Immature natural killer cell (primary cell): ENCODE measurements at regions not wholly inside any gene's neighbourhood (a gene's known extent, or its start where the extent isn't known, plus 50 kb on each side); places are given as distances from the start of the nearest gene placed in this dataset.

Experiments used
- DNase-seq, 3 donors: peaks; one replicate each; pipeline ENCODE4 v3.0.0; 2022; ENCODE audit warnings: mixed read lengths in 1 of 3
- H3K27ac Mint-ChIP-seq, 6 donors: one replicate each; pipeline ENCODE4 v1.8.0; 2020; ENCODE audit warnings: mixed read lengths in 6 of 6, mild to moderate bottlenecking in 5 of 6, inconsistent platforms in 4 of 6, moderate library complexity in 3 of 6
- H3K27me3 Mint-ChIP-seq, 3 donors: one replicate each; pipeline ENCODE4 v1.8.0; 2020 to 2021; ENCODE audit warnings: low read depth in 3 of 3, mild to moderate bottlenecking in 3 of 3, mixed read lengths in 3 of 3, moderate library complexity in 3 of 3, inconsistent platforms in 1 of 3
- H3K36me3 Mint-ChIP-seq, 3 donors: one replicate each; pipeline ENCODE4 v1.8.0; 2020; ENCODE audit warnings: mixed read lengths in 3 of 3, inconsistent platforms in 2 of 3, mild to moderate bottlenecking in 2 of 3
- H3K4me1 Mint-ChIP-seq, 2 donors: one replicate each; pipeline ENCODE4 v1.8.0; 2020; ENCODE audit warnings: inconsistent platforms in 2 of 2, mild to moderate bottlenecking in 2 of 2, mixed read lengths in 2 of 2, moderate library complexity in 1 of 2
- H3K4me3 Mint-ChIP-seq, 5 donors: one replicate each; pipeline ENCODE4 v1.8.0; 2020; ENCODE audit warnings: mild to moderate bottlenecking in 5 of 5, mixed read lengths in 5 of 5, inconsistent platforms in 3 of 5, moderate library complexity in 3 of 5
- H3K9me3 Mint-ChIP-seq, 6 donors: one replicate each; pipeline ENCODE4 v1.8.0; 2020; ENCODE audit warnings: mild to moderate bottlenecking in 6 of 6, mixed read lengths in 6 of 6, inconsistent platforms in 4 of 6, moderate library complexity in 3 of 6

DNA sequence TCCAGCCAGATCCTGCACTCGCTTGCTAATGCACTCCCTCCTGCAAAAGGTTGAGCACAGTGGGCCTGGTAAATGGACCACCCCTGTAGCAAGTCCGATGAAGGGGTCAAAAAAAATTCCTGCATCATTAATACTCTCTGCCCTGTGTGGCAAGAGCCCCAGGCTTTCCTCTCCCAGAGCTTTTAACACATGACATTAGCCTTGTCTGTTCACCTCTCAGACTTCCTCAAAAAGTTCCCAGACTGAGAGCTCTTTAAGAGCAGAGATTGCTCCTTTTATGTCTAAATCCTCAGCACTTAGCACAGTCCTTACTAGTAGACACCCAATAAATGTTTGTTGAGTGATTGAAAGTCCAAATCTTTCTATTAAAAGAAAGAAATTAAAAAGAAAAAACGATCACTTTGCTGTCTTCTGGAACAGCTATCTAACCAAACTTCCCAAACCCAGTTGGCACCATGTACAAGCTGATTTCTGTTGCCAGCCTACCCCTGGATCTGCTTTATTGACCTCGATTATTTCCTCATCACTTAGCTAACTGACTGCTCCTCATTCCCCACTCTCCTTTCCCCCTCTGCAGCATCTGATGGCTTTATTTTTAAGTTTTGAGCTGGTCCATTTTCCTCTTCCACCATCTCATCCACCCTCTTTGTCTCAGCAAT is 209.8 kb downstream of the ENC1 start:
- Mint-ChIP-seq H3K27me3 (peaks cover 3 to 9% (median 5%) of the 10 kb centered on the region in 3 donors), H3K9me3 (peaks cover 0 to 3% (median 0%) of the 10 kb centered on the region in 6 donors), H3K36me3 (no peaks in the 10 kb centered on the region), H3K4me3 (no peak overlapping the region), H3K27ac (no peak overlapping the region), H3K4me1 (peaks cover 4 to 6% of the 10 kb centered on the region in 2 donors)
- DNase-seq: no peak

DNA sequence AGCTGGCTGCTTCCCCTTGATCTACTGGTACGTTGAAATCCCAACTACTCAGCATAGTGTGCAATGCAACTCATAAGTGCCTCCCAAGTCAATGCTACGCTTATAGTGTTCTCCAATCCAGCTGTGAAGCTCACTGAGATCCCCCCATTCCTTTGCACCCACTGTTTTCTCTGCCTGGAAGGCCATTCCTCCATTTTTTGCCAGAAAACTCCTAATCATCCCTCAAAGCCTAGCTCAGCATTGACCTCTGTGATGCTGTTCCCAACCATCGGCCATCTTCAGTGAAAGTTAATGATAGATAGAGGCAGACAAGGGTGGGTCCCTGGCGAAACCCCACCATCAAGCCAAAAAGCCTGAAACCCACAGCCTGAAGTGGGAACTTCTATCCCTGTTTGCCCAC is 211.0 kb downstream of the ENC1 start:
- H3K27me3 Mint-ChIP-seq: peaks cover 0 to 8% (median 6%) of the 10 kb centered on the region in 3 donors
- peak overlapping the region in 1 of 6 donors; percentile 65 for H3K27ac Mint-ChIP-seq
- peaks cover 4 to 6% of the 10 kb centered on the region in 2 donors for H3K4me1 Mint-ChIP-seq
- no peaks in the 10 kb centered on the region for H3K36me3 Mint-ChIP-seq
- no peak overlapping the region for H3K4me3 Mint-ChIP-seq
- peaks cover 0 to 3% (median 0%) of the 10 kb centered on the region in 6 donors for H3K9me3 Mint-ChIP-seq
- DNase-seq: no peak

DNA sequence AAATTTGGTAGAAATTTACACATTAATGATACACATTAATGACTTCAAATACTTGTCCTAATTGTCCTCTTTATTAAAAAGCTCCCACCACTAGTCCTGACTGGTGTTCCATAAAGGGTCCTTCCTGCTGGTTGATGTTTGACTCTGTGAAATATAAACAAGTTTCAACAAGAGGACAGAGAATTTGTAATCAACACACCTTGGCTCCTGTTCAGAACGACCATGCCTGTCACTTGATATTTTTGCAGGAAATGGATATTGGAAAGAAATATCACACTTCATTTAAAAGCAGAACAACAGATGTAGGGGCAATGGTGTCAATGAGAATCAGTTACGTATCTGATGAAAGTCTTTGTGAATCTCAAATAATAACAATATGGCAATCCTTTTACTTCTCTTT is 211.7 kb downstream of the ENC1 start:
- no peak for DNase-seq
- Mint-ChIP-seq H3K4me3 (no peak overlapping the region), H3K27me3 (peaks cover 0 to 8% (median 6%) of the 10 kb centered on the region in 3 donors), H3K9me3 (peaks cover 0 to 3% (median 0%) of the 10 kb centered on the region in 6 donors), H3K4me1 (peaks cover 4 to 6% of the 10 kb centered on the region in 2 donors), H3K27ac (no peak overlapping the region), H3K36me3 (no peaks in the 10 kb centered on the region)

DNA sequence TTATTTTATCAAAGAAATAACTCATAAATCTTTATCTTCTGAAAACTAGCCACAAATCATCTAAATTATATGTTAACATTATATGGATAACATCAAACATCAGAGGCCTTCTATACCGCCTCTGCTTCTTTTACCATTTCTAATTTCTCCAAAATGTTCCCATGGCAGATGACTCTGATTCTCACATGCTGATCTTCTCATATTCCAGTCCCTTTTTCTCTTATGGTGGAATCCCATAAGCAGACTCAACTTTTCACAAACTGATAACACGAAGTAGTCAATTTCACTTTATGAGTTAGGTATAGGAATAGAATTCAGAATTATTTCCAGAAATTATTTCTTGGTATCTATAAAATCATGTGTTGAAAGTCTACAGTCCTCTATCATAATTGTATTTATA is 212.3 kb downstream of the ENC1 start:
- no peak for DNase-seq
- H3K27ac Mint-ChIP-seq: no peak overlapping the region
- peaks cover 0 to under 1% (median 0%) of the 10 kb centered on the region in 3 donors for H3K36me3 Mint-ChIP-seq
- no peak overlapping the region for H3K4me3 Mint-ChIP-seq
- H3K27me3 Mint-ChIP-seq: peaks cover 0 to 8% (median 4%) of the 10 kb centered on the region in 3 donors
- H3K9me3 Mint-ChIP-seq: peaks cover 0 to 3% (median 0%) of the 10 kb centered on the region in 6 donors
- H3K4me1 Mint-ChIP-seq: peaks cover 1% of the 10 kb centered on the region in 2 donors

DNA sequence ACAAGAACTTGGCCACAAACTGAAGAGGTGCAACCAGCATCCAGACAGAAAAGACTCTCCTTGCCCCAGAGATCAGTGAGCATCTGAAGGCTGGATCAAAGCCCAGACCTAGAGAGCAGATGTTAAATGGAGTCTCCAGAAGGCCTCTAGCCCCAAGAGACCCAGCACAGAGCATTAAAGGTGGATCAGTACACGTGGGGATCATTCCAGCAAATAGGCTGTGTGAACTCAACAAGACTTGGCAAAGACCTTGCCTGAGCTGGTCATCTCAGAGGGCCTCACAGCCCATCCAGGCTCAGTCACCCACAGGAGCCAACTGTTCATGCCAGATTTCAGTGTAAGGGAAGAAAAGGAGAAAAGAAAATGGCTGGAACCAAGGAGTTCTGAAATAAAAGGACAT is 214.0 kb downstream of the ENC1 start:
- Mint-ChIP-seq H3K36me3 (peaks cover 0 to 3% (median 0%) of the 10 kb centered on the region in 3 donors), H3K4me1 (no peaks in the 10 kb centered on the region), H3K4me3 (no peak overlapping the region), H3K27ac (no peak overlapping the region), H3K27me3 (peaks cover 0 to 9% (median 6%) of the 10 kb centered on the region in 3 donors), H3K9me3 (peaks cover 0 to 3% (median 0%) of the 10 kb centered on the region in 6 donors)
- DNase-seq: no peak

DNA sequence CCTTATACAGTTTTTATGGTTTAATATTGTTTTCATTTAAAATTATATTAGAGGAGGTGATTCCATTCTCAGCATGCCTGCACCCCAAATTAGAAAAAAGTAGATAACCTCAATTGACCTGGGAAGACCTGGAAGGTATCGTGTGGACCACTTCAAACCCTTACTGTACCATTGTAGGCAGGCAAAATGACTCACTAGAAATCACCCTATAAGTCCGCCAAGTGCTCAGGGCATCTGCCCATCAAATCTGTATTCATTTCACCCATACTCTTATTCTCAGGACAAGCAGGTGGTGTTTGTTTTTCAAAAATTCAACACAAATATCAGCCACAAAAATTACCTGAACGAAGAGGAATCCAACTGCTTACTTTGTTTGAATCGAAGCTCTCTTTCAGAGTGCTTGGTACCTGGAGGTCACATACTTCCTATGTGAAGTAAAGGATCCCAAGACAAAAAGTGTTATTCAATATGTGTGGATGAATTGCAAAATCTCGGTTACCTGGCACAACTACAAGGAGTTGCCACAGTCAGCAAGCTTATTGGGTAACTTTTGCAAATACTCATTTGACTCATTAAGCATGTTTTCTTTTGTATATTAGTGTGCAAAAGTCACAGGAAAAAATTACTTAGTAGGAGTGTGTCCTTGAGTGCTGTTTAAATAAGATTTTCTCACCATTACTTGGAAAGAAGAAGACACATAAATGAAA is 216.2 kb downstream of the ENC1 start:
- DNase-seq: no peak
- Mint-ChIP-seq H3K9me3 (peaks cover 0 to 2% (median 0%) of the 10 kb centered on the region in 6 donors), H3K27ac (no peak overlapping the region), H3K4me3 (no peak overlapping the region), H3K4me1 (no peaks in the 10 kb centered on the region), H3K36me3 (peaks cover 0 to 3% (median 0%) of the 10 kb centered on the region in 3 donors), H3K27me3 (peaks cover 0 to 6% (median 4%) of the 10 kb centered on the region in 3 donors)

DNA sequence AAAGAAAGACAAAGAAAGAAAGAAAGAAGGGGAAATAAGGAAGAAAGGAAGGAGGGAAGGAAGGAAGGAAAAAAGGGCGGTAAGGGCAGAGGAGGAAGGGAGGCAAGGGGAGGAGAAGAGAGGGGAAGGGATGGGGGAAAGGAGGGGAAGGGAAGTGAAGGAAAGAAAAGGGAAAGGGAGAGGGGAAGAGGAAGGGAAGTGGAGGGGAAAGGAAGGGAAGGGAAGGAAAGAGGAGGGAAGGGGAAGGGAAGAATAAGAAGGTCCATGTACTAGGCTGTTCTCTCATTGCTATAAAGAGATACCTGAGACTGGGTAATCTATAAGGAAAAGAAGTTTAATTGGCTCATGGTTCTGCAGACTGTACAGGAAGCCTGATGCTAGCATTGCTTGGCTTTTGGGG is 217.1 kb downstream of the ENC1 start:
- H3K4me3 Mint-ChIP-seq: no peak overlapping the region
- H3K27ac Mint-ChIP-seq: no peak overlapping the region
- peaks cover 4 to 5% (median 4%) of the 10 kb centered on the region in 3 donors for H3K27me3 Mint-ChIP-seq
- no peak for DNase-seq
- H3K36me3 Mint-ChIP-seq: peaks cover 0 to 3% (median 0%) of the 10 kb centered on the region in 3 donors
- no peaks in the 10 kb centered on the region for H3K4me1 Mint-ChIP-seq
- H3K9me3 Mint-ChIP-seq: peaks cover 0 to 2% (median 0%) of the 10 kb centered on the region in 6 donors

DNA sequence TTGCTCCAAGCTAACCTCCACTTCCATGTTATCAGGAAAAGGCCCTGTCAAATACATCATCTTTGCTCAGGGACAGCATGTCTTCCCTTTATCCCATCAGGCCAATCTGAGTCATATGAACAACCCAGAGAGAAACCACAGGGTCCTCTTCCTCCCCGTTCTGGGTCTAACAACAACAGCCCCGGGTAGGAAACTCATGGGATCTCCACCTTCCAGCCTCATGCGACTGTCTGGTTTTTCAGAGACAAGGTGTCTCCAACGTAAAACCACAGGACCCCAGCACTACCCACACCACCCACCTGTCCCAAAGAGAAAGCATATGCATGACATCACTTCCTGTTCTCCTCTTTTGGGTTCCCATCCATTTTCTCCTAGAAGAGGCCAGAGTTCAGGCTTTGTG is 217.9 kb downstream of the ENC1 start:
- no peak overlapping the region for H3K4me3 Mint-ChIP-seq
- DNase-seq: no peak
- H3K36me3 Mint-ChIP-seq: peaks cover 0 to 3% (median 0%) of the 10 kb centered on the region in 3 donors
- peaks cover 4 to 5% (median 4%) of the 10 kb centered on the region in 3 donors for H3K27me3 Mint-ChIP-seq
- H3K9me3 Mint-ChIP-seq: no peaks in the 10 kb centered on the region
- H3K27ac Mint-ChIP-seq: no peak overlapping the region
- no peaks in the 10 kb centered on the region for H3K4me1 Mint-ChIP-seq

DNA sequence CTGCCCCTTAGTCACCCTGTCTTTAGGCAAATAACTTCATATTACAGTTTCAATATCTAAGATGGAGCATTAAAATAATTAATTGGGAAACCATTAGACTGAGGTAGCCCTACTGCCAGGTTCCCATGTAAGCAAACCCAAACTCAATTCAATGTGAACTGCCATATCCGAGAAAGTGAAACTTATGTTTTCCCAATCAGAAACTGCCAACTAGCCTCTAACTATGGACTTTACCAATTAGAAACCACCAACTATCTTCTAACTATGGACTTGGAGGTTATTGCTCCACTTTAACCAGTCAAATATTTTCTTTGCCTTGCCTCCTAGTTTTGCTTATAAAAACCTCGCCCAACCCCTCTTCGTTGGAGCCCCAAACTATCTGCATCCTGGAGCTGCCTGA is 218.5 kb downstream of the ENC1 start:
- Mint-ChIP-seq H3K36me3 (peaks cover 0 to 3% (median 0%) of the 10 kb centered on the region in 3 donors), H3K27me3 (peaks cover 4 to 5% (median 4%) of the 10 kb centered on the region in 3 donors), H3K27ac (no peak overlapping the region), H3K4me1 (no peaks in the 10 kb centered on the region), H3K4me3 (no peak overlapping the region), H3K9me3 (no peaks in the 10 kb centered on the region)
- no peak for DNase-seq

DNA sequence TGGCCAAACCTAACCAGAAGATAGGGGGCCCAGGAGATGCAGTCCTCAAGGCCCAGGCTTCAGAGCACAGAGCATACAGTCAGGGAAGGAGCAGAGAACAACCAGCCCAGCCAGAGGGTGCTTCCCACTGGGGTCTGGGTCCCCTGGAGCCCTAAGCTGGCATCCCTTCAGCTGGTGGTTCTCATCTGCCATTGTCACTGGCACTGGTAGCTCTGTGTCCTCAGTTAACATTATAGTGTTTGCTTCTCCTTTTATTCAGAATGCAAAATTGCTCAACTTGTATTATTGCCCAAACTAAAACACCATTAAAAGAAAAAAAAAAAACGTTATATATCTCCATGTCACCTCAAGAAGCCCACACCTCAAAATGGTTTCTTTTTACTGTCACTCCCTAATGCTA is 219.2 kb downstream of the ENC1 start:
- Mint-ChIP-seq H3K27ac (no peak overlapping the region), H3K4me1 (no peaks in the 10 kb centered on the region), H3K9me3 (no peaks in the 10 kb centered on the region), H3K27me3 (peaks cover 4 to 7% (median 4%) of the 10 kb centered on the region in 3 donors), H3K36me3 (peaks cover 0 to 3% (median 0%) of the 10 kb centered on the region in 3 donors), H3K4me3 (no peak overlapping the region)
- no peak for DNase-seq

DNA sequence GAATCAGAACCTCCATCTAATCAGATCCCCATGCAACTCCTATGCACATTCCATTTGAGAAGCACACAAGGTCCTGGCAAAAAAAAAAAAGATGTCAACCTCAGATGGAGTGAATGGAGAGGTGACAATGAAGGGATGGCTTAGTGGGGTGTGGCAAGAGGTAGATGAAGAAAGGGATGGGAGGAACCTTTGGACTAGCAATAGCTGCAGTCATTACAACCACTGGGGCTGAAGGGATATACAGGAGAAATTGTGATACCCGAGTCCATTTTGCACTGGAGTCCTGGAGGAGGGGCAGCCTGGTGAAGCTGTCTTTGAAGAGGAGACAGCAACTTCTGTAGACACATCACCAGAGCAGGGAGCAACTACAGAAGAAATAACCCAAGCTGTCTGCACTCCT is 219.6 kb downstream of the ENC1 start:
- Mint-ChIP-seq H3K4me1 (no peaks in the 10 kb centered on the region), H3K27ac (no peak overlapping the region), H3K36me3 (peaks cover 0 to 3% (median 0%) of the 10 kb centered on the region in 3 donors), H3K27me3 (peaks cover 4 to 6% (median 6%) of the 10 kb centered on the region in 3 donors), H3K9me3 (no peaks in the 10 kb centered on the region), H3K4me3 (no peak overlapping the region)
- no peak for DNase-seq

DNA sequence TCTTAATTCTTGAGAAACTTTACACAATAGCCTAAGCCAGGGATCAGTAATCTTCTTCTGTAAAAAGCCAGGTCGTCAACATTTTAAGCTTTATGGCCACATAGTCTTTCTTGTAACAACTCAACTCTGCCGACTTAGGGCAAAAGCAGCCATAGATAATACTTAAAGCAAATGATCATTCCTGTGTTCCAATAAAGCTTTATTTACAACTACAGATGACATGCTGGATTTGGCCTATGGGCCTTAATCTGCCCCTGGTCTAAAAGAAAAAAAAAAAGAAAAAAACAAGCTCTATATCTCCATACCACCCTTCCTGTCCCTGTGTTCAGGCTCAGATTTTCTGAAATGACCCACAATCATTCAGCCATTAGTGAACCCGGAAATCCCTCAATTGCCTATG is 220.3 kb downstream of the ENC1 start:
- Mint-ChIP-seq H3K36me3 (peaks cover 0 to 3% (median 0%) of the 10 kb centered on the region in 3 donors), H3K4me3 (no peak overlapping the region), H3K27ac (no peak overlapping the region), H3K4me1 (no peaks in the 10 kb centered on the region), H3K9me3 (no peaks in the 10 kb centered on the region), H3K27me3 (peaks cover 1 to 11% (median 6%) of the 10 kb centered on the region in 3 donors)
- DNase-seq: no peak

DNA sequence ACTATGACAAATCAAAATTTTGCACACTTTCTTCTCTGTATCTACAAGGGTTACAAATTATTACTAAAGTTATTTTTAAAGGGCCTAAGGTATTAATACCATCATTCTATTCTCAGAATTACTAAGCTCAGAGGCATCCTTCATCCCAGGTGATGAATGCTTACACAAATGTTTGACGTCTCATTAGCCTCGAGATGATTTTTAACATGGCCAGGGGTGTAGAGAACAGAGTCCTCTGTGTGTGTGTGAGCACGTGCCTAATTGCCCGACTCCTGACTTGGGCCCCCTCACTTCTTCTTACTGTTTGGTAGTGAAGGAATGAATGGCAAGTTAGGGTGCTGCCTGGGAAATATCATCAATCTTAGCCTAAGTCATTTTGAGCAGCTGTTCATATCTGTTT is 221.1 kb downstream of the ENC1 start:
- peaks cover 4 to 12% (median 6%) of the 10 kb centered on the region in 3 donors for H3K27me3 Mint-ChIP-seq
- no peaks in the 10 kb centered on the region for H3K4me1 Mint-ChIP-seq
- no peak for DNase-seq
- peaks cover 0 to 3% (median 0%) of the 10 kb centered on the region in 3 donors for H3K36me3 Mint-ChIP-seq
- H3K9me3 Mint-ChIP-seq: no peaks in the 10 kb centered on the region
- no peak overlapping the region for H3K4me3 Mint-ChIP-seq
- no peak overlapping the region for H3K27ac Mint-ChIP-seq

DNA sequence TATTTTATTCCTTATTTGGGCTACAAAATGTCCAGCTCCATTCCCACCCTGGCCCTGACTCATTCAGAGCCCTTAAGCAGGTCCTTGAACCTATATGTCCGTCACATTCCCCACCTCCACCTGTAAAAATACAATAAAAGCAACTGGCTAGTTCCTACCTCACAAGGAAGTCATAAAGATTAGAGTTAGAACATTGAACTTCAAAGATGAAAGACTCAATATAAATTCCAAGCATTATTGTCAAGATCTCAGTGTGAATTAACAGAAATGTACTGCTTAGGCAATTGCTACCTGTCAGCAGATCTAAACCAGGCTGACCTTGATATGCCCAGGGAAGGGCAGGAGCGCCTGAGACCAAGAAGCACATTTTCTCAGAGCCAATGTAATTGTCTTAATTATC is 221.8 kb downstream of the ENC1 start:
- Mint-ChIP-seq H3K4me1 (no peaks in the 10 kb centered on the region), H3K27me3 (peaks cover 6 to 15% (median 7%) of the 10 kb centered on the region in 3 donors), H3K36me3 (peaks cover 0 to 3% (median 0%) of the 10 kb centered on the region in 3 donors), H3K9me3 (no peaks in the 10 kb centered on the region), H3K4me3 (no peak overlapping the region), H3K27ac (no peak overlapping the region)
- DNase-seq: no peak
